ENCODE measurements at regions not wholly inside any gene's neighbourhood (a gene's known extent, or its start where the extent isn't known, plus 50 kb on each side); places are given as distances from the start of the nearest gene placed in this dataset.

GRCh38 chr2:19490846-19491435, 132.5 kb upstream of the OSR1 start:
- DNase-seq (ENCODE audit: low spot score), result no peak

- DNase-seq (ENCODE audit: low spot score), result peak; percentile 82
Observed at GRCh38 chr2:19488009-19488691, 129.7 kb upstream of the OSR1 start.

GRCh38 chr2:19484736-19485135, 126.3 kb upstream of the OSR1 start:
- DNase-seq (ENCODE audit: low spot score), result no peak

- no peak for DNase-seq (ENCODE audit: low spot score)
Observed at GRCh38 chr2:19480673-19481072, 122.2 kb upstream of the OSR1 start.

DNA sequence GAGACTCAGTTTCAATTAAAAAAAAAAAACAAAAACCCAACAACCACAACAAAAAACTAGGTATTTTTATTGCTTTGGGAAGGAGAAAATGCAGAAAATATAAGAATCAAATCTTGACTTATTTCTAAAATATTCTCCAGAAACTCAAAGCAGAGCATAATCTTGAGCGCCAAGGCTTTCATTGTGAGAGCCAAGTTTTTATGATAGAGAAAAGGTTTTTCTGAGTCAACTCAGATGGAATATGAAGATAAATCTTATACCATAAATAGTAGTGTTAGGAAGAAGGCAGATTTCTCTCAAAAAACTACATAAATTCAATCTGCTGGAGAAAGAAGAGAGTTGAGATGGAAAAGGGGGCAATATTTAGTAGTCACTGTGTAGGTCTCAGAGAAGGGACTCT, 121.2 kb upstream of the OSR1 start:
- DNase-seq (ENCODE audit: low spot score), result no peak

DNA sequence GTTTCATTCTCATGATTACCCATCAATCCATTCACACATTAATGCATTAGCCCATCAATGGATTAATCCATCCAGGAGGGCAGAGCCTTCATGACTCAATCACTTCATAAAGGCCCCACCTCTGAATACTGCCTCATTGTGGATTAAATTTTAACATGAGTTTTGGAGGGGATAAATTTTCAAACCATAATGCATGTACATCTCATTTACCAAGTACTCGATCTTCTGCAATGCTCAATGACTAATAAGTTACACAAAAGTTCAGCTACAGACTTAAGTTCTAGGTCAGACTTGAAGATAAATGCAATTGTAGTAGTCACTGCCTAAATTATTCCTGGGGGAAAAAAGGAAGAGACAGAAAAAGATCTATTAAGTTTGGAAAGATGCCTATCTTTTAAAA, 120.0 kb upstream of the OSR1 start:
- no peak for DNase-seq (ENCODE audit: low spot score)

- no peak for DNase-seq (ENCODE audit: low spot score)
Observed at GRCh38 chr2:19476327-19476726, 117.9 kb upstream of the OSR1 start.

DNA sequence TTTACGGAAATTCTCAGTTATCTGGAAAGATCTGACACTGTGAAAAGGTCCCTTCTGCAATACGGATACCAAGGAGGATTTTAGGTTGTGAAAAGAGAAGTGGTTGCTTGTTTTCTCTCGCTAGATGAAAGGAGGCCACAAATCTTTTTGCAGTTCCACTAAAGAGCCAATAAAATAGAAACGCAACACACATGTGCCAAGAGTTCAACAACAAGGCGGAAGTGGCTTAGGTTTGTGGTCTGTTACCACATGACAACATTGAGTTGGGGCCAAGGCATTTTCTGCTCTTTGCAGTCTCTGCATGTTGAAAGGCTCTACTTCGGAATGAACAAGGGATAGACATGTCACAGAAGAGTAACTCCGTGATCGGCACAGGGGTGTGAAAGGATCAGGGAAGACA, 115.7 kb upstream of the OSR1 start:
- peak; percentile 50 for DNase-seq (ENCODE audit: low spot score)

DNA sequence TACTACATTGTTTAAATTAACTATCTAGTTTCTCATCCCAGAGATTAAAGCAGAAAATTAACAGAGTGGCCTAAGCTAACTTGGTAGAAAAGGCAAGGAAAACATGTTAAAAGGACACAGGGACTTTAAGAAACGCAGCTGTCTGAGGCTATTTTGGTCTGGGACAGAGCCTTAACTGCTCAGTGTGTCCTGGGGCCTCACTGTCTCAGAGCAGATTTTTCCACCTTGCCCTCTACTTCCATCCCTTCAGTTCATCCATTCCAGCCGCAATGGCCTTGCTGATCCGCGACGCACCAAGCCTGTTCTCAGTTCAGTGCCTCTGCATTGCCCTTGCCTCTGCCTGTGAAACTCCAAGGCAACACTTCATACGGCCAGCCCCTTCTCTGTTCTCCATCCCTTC, 114.9 kb upstream of the OSR1 start:
- DNase-seq (ENCODE audit: low spot score), result no peak

- DNase-seq (ENCODE audit: low spot score), result no peak
Observed at GRCh38 chr2:19472391-19472978, 114.1 kb upstream of the OSR1 start.

- no peak for DNase-seq (ENCODE audit: low spot score)
Observed at GRCh38 chr2:19471491-19471890, 113.1 kb upstream of the OSR1 start.

DNA sequence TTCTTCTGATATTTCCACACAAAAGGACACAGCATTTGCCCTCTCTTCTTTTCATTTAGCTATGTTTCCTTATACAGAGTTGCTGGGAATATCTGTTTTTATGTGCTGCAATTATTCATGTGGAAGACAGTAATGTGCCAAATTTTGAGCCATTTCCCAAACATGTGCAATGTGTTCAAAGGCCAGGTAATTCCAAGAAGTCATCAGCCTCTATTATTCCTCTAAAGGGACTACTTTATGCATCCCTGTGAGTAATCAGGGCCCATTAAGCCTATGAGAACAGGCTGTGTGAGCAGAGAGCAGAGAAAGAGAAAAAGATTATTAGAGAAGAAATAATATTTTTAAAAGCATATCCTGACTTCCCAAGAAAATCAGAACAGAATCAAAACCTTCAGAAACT, 107.6 kb upstream of the OSR1 start:
- no peak for DNase-seq (ENCODE audit: low spot score)

- no peak for DNase-seq (ENCODE audit: low spot score)
Observed at GRCh38 chr2:19462256-19462645, 103.8 kb upstream of the OSR1 start.

GRCh38 chr2:19461504-19462255, 103.3 kb upstream of the OSR1 start:
- DNase-seq (ENCODE audit: low spot score), result no peak

GRCh38 chr2:19460761-19461160, 102.3 kb upstream of the OSR1 start:
- no peak for DNase-seq (ENCODE audit: low spot score)

DNA sequence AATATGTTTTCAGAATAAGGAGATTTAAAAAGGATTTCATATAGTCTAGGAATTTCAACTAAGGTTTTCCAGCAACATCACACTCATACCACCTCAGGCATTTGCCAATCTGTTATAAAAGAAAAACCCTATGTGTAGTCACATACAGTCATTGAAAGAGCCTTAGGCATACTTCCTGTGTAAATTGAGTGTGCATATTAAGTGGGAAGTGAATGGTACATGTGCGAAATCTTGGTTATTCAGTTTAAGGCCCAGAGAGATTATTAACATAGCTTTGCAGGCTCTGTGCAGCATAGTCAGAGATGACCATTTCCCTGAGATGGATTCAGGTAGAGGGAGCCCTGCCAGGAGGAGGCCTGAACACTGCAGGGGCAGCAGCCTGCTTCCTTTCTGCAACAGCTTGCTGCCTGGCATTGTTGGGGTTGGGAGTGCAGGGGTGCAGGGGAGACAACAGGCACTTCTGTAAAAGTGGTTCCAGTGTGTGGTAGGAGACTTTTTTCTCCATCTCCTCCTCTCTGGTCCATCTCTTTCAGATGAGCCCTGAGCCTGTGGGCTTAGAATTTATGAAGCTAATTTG, 100.1 kb upstream of the OSR1 start:
- no peak for DNase-seq (ENCODE audit: low spot score)

DNA sequence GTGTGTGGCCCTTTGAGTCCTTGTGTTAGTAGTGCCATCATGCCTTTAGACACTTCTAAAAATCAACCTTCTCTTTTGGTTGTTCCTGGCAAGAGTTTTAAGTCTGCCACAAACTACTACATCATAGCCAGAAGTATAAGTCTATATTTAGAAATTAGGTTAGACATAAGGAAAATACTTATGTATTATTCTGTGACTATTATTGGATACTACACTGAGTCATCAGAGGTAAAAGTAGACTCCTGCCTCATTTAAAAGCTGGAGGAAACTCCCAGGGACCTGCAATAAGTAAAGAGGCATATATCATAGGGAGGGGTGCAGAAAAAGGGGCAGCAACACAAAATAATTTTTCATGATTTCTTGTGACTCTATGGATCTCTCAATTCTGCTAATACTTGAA, 99.4 kb upstream of the OSR1 start:
- no peak for DNase-seq (ENCODE audit: low spot score)

- DNase-seq (ENCODE audit: low spot score), result no peak
Observed at GRCh38 chr2:19456705-19457309, 98.4 kb upstream of the OSR1 start.

GRCh38 chr2:19454125-19454524, 95.7 kb upstream of the OSR1 start:
- DNase-seq (ENCODE audit: low spot score), result no peak

- DNase-seq (ENCODE audit: low spot score), result no peak
Observed at GRCh38 chr2:19442731-19443130, 84.3 kb upstream of the OSR1 start.

DNA sequence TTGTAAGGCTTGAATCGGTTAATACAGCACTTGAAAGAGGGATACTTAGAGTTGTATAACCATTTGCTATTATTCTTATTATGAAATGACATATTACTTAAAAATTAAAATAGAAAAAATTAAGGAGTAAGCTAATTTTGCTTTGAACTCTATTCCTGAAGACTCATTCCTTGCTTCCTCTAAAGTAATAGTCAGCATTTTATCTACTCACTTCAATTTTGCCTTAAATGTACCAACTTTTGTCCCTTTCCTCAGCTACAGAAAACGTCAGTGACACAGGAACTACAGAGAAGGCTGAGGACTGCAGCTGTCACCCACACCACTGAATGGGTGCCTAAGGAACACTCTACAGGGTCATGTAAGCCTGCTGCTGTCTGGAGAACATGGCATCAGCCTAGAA, 80.7 kb upstream of the OSR1 start:
- DNase-seq (ENCODE audit: low spot score), result no peak

GRCh38 chr2:19435815-19436214, 77.4 kb upstream of the OSR1 start:
- DNase-seq (ENCODE audit: low spot score), result no peak
